KMS-11 (cell line): ENCODE measurements at regions not wholly inside any gene's neighbourhood (a gene's known extent, or its start where the extent isn't known, plus 50 kb on each side); places are given as distances from the start of the nearest gene placed in this dataset.

Experiments
- H2AFZ ChIP-seq: fragments of 200-600 bp; sonication (generic); 2 replicates; pipeline ENCODE4 v1.6.1; 2016; ENCODE audit warnings: antibody characterized with exemption, mixed run types, low read depth
- H3K27ac ChIP-seq: fragments of 200-600 bp; sonication (generic); 2 replicates; pipeline ENCODE4 v1.6.1; 2016; ENCODE audit warnings: mild to moderate bottlenecking, mixed run types
- H3K27me3 ChIP-seq: fragments of 200-600 bp; sonication (generic); 2 replicates; pipeline ENCODE4 v1.6.1; 2017; ENCODE audit warnings: mild to moderate bottlenecking, low read depth, mixed run types, moderate library complexity; ENCODE audit not compliant: insufficient read depth
- H3K36me3 ChIP-seq: fragments of 200-600 bp; sonication (generic); 2 replicates; pipeline ENCODE4 v1.6.1; 2017; ENCODE audit warnings: mild to moderate bottlenecking, mixed run types; ENCODE audit not compliant: insufficient read depth
- H3K4me1 ChIP-seq: fragments of 200-600 bp; sonication (generic); 2 replicates; pipeline ENCODE4 v1.6.1; 2016; ENCODE audit warnings: mild to moderate bottlenecking, low read depth, mixed run types; ENCODE audit not compliant: poor library complexity, severe bottlenecking
- H3K4me2 ChIP-seq: fragments of 200-600 bp; sonication (generic); 2 replicates; pipeline ENCODE4 v1.7.0; 2016; ENCODE audit warnings: mild to moderate bottlenecking, mixed run types
- H3K4me3 ChIP-seq: fragments of 200-600 bp; sonication (generic); IDR thresholded peaks from 2 replicates; pipeline ENCODE4 v1.6.1; 2017; ENCODE audit warnings: low read depth, low read length, mixed read lengths; ENCODE audit not compliant: insufficient read depth
- H3K79me2 ChIP-seq: fragments of 200-600 bp; sonication (generic); 2 replicates; pipeline ENCODE4 v1.6.1; 2016; ENCODE audit warnings: low read depth, mixed run types; ENCODE audit not compliant: insufficient read depth
- H3K9ac ChIP-seq: fragments of 200-600 bp; sonication (generic); 2 replicates; pipeline ENCODE4 v1.6.1; 2016; ENCODE audit warnings: mild to moderate bottlenecking, mixed run types
- H4K20me1 ChIP-seq: fragments of 200-600 bp; sonication (generic); 2 replicates; pipeline ENCODE4 v1.6.1; 2016; ENCODE audit warnings: mild to moderate bottlenecking, mixed run types; ENCODE audit not compliant: insufficient read depth
- CTCF ChIP-seq: fragments of 200-600 bp; sonication (generic); conservative IDR thresholded peaks from 2 replicates; pipeline ENCODE4 v1.6.1; 2017; ENCODE audit warnings: low read depth, mild to moderate bottlenecking, antibody characterized with exemption, low read length, moderate library complexity, mixed read lengths

DNA sequence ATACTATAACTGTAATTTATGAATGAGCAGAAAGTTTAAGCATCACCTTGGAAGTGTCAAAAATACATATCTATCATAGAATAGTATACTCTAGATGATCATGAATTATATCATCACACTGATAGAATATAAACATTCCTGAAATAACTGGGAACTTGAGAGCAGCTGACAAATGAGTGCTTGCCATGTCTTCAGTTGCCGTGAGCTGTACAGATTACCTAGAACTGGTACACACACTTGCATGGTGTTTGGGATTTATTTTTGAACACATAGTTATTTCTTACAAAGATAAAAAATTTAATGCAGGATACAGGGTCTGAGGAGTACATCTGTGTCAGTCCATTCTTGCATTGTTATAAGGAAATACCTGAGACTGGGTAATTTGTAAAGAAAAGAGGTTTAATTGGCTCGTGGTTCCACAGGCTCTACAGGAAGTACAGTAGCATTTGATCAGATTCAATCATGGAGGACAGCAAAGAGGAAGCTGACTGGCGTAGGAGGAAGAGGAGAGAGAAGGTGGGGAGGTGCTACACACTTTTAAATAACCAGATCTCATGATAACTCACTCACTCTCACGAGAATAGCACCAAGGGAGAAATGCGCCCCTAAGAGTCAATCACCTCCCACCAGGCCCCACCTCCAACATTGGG, 60.4 kb upstream of the MBNL2 start:
- no peak for TF ChIP-seq CTCF
- Histone ChIP-seq H3K4me3 (no peak overlapping the region), H3K27ac (no peak overlapping the region), H2AFZ (no peak overlapping the region), H3K4me2 (no peak overlapping the region), H3K36me3 (no peaks in the 10 kb centered on the region), H3K4me1 (no peaks in the 10 kb centered on the region), H3K9ac (no peak overlapping the region), H4K20me1 (no peaks in the 10 kb centered on the region), H3K79me2 (no peaks in the 10 kb centered on the region), H3K27me3 (no peaks in the 10 kb centered on the region)

- no peaks in the 10 kb centered on the region for H3K36me3 ChIP-seq
- no peaks in the 10 kb centered on the region for H4K20me1 ChIP-seq
- no peak overlapping the region for H2AFZ ChIP-seq
- H3K4me1 ChIP-seq: no peaks in the 10 kb centered on the region
- H3K4me2 ChIP-seq: no peak overlapping the region
- no peak overlapping the region for H3K4me3 ChIP-seq
- TF ChIP-seq CTCF: no peak
- no peaks in the 10 kb centered on the region for H3K79me2 ChIP-seq
- no peak overlapping the region for H3K27ac ChIP-seq
- H3K9ac ChIP-seq: no peak overlapping the region
- H3K27me3 ChIP-seq: no peaks in the 10 kb centered on the region
These were observed 56.4 kb upstream of the MBNL2 start for GRCh38 chr13:97165502-97166425.

- no peaks in the 10 kb centered on the region for H3K36me3 ChIP-seq
- no peak for TF ChIP-seq CTCF
- no peak overlapping the region for H3K4me2 ChIP-seq
- no peak overlapping the region for H3K9ac ChIP-seq
- no peaks in the 10 kb centered on the region for H3K4me1 ChIP-seq
- no peak overlapping the region for H3K27ac ChIP-seq
- H3K79me2 ChIP-seq: no peaks in the 10 kb centered on the region
- no peak overlapping the region for H3K4me3 ChIP-seq
- H4K20me1 ChIP-seq: no peaks in the 10 kb centered on the region
- H2AFZ ChIP-seq: no peak overlapping the region
- H3K27me3 ChIP-seq: no peaks in the 10 kb centered on the region
These were observed 51.0 kb upstream of the MBNL2 start for GRCh38 chr13:97171136-97171535.
